NCI-H748 (cell line): ENCODE measurements at regions not wholly inside any gene's neighbourhood (a gene's known extent, or its start where the extent isn't known, plus 50 kb on each side); places are given as distances from the start of the nearest gene placed in this dataset.

Experiments used
- DNase-seq: peaks from one replicate; lab custom pipeline; 2025; ENCODE audit not compliant: unreplicated experiment; lab: John Stamatoyannopoulos, UW

DNA sequence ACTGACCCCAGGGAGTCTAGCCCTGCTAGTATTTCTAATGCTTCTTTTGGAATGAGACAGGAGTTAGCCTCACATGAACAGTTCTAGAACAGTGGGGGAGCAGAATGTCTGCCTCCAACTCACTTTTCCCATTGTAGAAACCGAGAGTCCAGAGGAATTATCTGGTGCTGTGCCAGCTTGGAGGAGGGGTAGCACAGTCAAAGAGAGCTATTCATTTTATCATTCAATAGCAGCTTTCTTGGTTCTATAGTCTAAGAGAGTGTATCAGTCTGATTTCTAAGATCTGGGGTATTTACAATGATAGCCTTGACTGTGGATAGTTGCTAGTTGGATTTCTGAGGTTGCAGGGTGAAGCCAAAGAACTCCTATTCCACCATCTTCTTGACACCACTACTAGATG lies 448.2 kb downstream of the RFPL4B start:
- DNase-seq = no peak

DNA sequence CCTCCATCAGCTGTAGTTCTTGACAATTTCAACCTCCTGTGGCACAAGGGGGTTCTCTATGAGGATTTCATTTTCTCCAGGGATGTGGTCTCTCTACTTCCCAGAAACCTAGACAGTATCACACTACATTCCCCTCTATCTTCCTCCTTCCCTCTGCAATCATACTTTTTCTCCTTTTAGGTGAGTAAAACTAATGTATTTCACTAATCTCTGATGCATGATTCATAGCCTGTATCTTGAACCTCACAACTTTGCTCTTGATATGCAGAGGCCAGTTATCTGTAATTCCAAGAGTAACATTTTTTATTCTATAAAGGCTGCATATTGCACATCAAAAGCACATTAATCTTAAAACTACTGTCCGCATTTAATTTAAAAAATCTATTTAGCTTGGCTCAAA lies 449.6 kb downstream of the RFPL4B start:
- DNase-seq = no peak

DNA sequence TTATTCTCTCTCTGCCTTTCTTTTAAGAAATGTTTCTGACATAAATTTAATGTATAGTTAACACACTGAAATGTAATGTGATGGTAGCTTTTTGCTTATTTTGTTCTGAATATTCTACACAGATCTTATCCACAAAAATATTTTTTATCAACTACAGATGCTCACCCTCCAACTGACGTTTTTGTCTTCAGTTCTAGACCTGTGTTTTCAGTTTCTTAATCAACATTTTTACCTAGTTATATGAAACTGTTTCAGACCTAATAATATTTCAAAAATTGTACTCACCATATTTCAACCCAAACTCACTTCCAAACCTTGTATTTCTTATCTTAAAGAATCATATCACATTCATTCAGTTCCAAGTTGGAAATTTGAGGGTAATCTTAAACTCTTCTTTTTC lies 452.8 kb downstream of the RFPL4B start:
- no peak for DNase-seq

DNA sequence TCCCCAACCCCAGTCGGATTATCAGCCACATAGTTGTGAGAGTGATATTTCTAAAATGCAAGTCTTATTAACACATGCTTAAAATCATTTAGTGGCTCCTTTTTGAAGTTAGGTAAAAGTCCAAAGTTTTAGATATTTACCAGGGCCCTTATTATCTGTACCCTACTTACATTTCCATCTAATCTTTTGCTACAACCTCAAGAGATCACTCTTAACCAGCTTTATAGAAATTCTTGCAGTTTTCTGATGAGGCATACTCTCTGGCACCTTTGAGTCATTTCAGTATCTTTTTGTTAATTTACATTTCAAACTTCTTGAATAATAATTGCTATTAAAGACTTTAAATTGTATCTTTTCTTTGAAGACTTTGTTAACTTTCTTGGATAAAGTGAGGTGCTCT lies 453.3 kb downstream of the RFPL4B start:
- no peak for DNase-seq

- DNase-seq = no peak
Observed at GRCh38 chr6:112800916-112801315, 453.8 kb downstream of the RFPL4B start.

- DNase-seq = no peak
Observed at GRCh38 chr6:112801468-112802080, 454.4 kb downstream of the RFPL4B start.

DNA sequence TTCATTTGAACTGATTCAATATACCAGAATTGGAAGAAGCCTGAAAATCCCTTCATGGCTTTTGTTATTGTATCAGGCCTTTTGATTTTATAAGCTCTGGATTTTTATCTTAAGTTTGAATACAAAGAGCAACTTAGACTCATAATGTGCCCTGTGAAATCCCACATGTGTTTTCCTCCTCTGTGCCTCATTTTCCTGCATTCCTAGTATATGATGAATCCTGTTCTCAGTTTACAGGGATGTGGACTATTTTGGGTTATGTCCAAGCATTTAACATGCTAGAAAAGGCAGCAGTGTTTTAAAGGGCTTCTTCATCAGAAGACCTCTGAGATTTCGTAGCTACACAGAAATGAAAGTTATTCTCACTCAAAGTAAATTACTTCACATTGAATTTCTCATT lies 455.0 kb downstream of the RFPL4B start:
- no peak for DNase-seq

GRCh38 chr6:112804638-112805330 lies 457.7 kb downstream of the RFPL4B start:
- no peak for DNase-seq

GRCh38 chr6:112806163-112806865 lies 459.2 kb downstream of the RFPL4B start:
- no peak for DNase-seq

DNA sequence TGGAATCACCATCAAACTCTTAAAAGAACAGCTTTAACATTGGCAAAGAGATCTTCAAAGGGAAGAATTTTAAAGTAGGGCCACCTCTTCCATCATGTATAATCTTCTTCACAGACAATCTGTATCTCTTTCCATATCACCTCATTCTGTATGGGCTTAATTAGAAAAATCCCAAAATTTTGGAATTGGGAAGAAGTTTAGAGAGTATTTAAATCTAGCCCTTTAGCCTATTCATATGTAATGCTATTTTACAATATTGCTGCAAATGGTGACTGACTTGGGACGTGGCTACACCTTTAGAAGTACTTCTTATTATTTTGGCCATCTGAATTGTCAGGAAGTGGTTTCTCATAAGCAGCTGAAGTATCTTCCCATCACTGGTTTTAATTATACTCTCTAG lies 474.3 kb downstream of the RFPL4B start:
- DNase-seq = no peak

DNA sequence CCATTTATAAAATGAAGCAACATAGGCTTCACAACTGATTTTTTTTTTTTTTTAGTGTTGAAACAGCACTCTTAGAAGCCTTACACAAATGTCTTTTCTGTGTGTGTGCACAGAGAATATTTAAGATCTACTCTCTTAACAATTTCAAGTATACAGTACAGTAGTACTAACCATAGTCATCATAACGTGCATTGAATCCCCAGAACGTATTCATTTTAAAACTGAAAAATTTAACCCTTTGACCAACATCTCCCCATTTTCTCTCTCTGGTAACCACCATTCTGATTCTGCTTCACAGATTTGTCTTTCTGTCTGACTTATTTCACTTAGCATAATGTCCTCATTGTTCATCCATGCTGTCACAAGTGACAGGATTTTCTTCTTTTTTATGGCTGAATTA lies 475.6 kb downstream of the RFPL4B start:
- no peak for DNase-seq

GRCh38 chr6:112827793-112828192 lies 480.7 kb downstream of the RFPL4B start:
- no peak for DNase-seq

- DNase-seq = no peak
Observed at GRCh38 chr6:112831022-112831421, 483.9 kb downstream of the RFPL4B start.

DNA sequence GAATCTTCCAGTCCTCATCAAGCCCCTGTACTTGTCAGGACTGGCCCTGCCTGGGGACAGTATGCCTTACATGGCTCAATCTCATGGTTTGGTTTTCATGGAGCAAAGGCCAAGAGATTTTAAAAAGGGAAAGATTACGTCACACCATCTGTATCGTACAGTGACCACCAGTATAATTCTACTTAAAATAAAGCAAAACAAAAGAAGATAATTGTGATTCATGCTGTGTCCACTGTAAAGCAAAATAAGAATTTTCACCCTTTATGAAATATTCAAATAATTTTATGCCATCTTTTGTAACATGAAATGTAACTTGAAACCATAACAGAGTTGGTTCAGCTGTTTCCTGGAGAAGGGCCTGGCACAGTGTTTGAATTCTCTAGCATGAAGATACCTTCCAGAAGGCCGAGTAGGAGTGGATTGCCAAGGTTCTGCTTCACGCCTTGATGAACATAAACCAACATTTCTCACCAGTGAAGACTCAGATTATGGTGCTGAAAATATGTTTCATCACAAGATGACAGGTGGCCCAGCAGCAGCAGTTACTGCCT lies 486.5 kb downstream of the RFPL4B start:
- DNase-seq = no peak

DNA sequence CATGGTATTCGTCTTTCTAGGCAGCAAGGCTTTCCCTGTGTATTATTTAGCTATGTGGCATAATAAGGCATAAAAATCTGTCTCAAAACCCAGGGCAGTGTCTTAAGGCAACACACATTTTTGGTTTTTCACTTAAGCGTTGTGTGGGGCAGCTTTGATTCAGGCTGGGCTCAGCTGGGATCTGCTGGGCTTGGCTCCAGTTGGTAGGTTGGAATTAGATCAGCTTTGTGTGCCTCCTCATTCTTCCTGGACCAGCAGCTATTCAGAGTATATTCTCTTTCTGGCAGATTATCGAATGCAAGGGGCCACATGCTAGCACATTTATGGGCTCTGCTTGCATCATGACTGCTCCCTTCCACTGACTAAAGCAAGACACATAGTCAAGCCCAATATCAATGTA lies 487.9 kb downstream of the RFPL4B start:
- no peak for DNase-seq

DNA sequence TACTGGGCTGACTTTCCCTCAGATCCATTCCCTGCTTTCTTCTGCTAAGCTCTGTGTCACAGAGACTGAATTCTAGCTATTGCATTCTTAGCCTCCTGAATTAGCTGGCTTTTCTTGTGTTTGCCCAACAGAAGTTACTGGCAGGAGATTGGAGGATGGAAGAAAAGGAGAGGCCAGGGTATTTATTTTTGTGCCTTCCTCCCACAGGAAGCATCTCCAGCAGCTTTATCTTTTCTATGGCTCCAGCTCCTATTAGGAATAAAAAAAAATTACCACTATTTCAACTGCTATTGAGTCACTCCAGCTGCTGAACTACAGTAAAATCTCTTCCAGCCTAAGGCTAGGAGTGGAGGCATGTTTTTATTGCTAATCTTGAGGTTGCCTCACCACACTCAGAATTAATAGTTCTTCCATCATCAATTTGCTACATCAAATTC lies 492.4 kb downstream of the RFPL4B start:
- no peak for DNase-seq

- no peak for DNase-seq
Observed at GRCh38 chr6:112841553-112842329, 494.6 kb downstream of the RFPL4B start.

- DNase-seq = no peak
Observed at GRCh38 chr6:112842330-112842685, 495.2 kb downstream of the RFPL4B start.

- no peak for DNase-seq
Observed at GRCh38 chr6:112846681-112847080, 499.6 kb downstream of the RFPL4B start.

GRCh38 chr6:112851146-112851545 lies 504.0 kb downstream of the RFPL4B start:
- no peak for DNase-seq

DNA sequence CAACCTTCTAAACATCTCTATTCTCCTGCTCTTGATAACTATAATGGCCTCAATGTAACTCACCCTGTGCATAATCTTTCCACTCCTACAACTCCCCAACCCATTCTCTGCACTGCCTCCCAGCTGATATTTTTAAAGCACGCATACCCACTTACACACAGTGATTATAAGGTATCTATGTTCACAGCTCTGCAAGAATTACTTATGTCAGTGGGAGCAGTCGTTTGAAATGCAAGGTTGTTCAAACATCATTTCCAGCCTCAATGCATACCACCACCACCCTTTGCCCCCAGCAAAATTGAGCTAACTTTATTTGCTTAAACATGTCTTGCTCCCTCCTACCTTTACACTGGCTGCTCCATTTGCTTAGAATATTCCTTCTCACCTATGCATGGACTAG lies 506.0 kb downstream of the RFPL4B start:
- DNase-seq = no peak
